GM06990 (cell line): ENCODE measurements at regions not wholly inside any gene's neighbourhood (a gene's known extent, or its start where the extent isn't known, plus 50 kb on each side); places are given as distances from the start of the nearest gene placed in this dataset.
"Not testable (repeated sequence)": the region's sequence is repeated elsewhere in the genome, so short reads cannot be mapped to it uniquely, and the experiment has no call there.

Experiments used
- DNase-seq: peaks from one replicate; pipeline ENCODE4 v3.0.0-alpha.2; 2011; ENCODE audit not compliant: insufficient read length; ENCODE audit errors: extremely low read depth
- H3K27me3 ChIP-seq: replicated peaks from 2 replicates; pipeline ENCODE4 v1.6.0; 2011; ENCODE audit warnings: low read length; ENCODE audit not compliant: control insufficient read depth, insufficient read depth
- H3K36me3 ChIP-seq: 2 replicates; pipeline ENCODE4 v1.5.1; 2011; ENCODE audit warnings: low read length; ENCODE audit not compliant: control insufficient read depth, insufficient read depth
- H3K4me3 ChIP-seq: replicated peaks from 2 replicates; pipeline ENCODE4 v1.5.1; 2011; ENCODE audit warnings: low read depth, mild to moderate bottlenecking, control low read depth, low read length
- TF ChIP-seq, protein P1 (sequence below): IDR thresholded peaks from 2 replicates; pipeline ENCODE4 v1.5.1; 2011; ENCODE audit warnings: low read length, control low read depth, mild to moderate bottlenecking, inconsistent platforms; ENCODE audit not compliant: insufficient read depth, poor library complexity, severe bottlenecking

DNA sequence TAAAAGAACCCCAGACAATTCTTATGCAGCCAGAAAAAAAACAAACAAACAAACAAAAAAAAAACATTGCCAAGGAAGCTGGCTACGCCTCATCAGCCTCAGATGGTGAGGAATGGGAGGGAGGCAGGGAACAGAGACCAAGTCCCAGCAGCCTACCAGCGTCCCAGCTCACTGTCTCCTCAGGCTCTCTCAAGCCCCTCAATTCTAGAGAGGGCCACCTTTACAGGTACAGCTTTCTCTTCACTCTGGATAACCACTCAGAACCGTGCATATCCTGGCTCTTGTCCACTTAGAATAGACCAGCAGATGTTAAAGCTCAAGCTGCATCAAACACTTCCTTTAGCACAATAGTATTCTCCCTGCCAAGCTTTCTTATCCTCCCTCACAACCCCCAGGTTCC is 263.1 kb upstream of the CHAC2 start:
- Histone ChIP-seq H3K4me3 (no peak overlapping the region), H3K27me3 (no peaks in the 10 kb centered on the region), H3K36me3 (no peaks in the 10 kb centered on the region)
- no peak for DNase-seq
- TF ChIP-seq, protein P1, sequence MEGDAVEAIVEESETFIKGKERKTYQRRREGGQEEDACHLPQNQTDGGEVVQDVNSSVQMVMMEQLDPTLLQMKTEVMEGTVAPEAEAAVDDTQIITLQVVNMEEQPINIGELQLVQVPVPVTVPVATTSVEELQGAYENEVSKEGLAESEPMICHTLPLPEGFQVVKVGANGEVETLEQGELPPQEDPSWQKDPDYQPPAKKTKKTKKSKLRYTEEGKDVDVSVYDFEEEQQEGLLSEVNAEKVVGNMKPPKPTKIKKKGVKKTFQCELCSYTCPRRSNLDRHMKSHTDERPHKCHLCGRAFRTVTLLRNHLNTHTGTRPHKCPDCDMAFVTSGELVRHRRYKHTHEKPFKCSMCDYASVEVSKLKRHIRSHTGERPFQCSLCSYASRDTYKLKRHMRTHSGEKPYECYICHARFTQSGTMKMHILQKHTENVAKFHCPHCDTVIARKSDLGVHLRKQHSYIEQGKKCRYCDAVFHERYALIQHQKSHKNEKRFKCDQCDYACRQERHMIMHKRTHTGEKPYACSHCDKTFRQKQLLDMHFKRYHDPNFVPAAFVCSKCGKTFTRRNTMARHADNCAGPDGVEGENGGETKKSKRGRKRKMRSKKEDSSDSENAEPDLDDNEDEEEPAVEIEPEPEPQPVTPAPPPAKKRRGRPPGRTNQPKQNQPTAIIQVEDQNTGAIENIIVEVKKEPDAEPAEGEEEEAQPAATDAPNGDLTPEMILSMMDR = no peak

DNA sequence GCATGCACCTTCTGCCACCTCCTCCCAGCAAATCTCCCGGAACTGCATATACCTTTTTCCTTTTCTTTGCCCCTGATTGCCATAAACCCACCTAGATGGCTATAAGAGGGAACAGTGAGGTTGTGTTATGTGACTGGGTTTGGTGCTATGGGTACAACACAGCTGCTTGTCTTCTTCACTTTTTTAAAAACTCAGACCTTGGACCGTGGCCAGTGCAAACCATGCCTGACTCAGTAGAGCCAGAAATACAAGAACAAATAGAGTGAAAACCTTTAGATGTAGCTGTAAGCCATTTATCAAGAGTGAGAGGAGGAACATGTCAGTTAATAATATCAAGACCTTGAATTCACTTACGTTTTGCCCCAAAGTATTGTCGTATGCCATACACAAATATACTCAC is 267.4 kb upstream of the CHAC2 start:
- Histone ChIP-seq H3K27me3 (no peaks in the 10 kb centered on the region), H3K36me3 (no peaks in the 10 kb centered on the region), H3K4me3 (no peak overlapping the region)
- TF ChIP-seq, protein P1 = no peak
- DNase-seq = no peak

DNA sequence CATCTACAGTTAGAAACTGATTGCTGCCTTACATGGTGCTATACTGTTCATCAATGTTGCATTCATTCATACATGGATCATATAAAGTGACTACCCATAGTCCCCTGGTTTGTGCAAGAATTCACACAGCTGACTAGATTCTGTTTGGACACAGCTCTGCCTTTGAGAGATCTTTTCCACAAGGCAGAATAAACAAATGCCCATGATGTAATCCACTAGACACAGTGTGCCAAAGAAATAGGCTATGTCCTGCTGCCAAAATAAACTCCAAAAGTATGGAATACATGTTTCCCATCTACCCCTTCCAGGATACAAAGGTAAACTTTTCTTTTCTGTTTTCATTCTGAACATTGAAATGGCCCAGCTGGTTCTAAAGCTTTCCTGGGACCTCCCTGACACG is 269.4 kb upstream of the CHAC2 start:
- no peaks in the 10 kb centered on the region for H3K27me3 ChIP-seq
- no peak for DNase-seq
- H3K36me3 ChIP-seq = no peaks in the 10 kb centered on the region
- no peak overlapping the region for H3K4me3 ChIP-seq
- TF ChIP-seq, protein P1 = no peak

DNA sequence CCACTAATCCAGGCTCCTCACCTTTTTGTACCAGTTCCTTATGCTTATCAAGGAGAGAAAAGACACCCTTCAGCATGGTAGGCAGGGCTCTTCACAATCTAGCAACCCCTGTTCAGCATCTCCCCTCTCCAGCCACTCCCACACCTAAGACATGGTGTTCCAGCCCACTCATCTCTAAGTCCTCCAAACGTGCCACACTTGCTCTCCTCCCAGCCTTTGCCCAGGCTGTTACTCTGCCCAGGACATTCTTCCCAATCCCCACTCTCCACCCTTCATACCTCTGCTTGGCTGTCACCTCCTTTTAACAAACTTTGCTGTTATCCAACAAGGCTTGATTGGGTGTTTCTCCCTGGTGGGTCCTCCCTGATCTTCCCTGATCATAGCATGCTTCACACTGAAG is 270.6 kb upstream of the CHAC2 start:
- no peak for DNase-seq
- no peaks in the 10 kb centered on the region for H3K27me3 ChIP-seq
- no peaks in the 10 kb centered on the region for H3K36me3 ChIP-seq
- TF ChIP-seq, protein P1 = no peak
- no peak overlapping the region for H3K4me3 ChIP-seq

DNA sequence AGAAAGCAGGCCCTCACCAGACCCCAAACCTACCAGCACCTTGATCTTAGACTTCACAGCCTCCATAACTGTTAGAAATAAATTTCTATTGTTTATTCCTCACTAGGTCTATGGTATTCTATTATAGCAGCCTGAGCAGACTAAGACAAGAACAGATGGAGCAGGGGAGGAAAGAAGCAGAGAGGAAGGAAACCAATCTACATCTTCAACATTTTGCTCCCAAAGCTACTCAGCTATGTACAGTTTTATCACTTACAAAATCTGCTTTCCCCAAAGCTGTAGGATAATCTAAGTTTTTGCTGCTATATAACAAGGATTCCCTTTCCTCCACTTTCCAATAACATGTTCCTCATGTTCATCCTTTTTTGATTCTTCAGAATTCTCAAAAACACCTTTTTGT is 274.4 kb upstream of the CHAC2 start:
- H3K27me3 ChIP-seq = no peaks in the 10 kb centered on the region
- H3K4me3 ChIP-seq = no peak overlapping the region
- no peaks in the 10 kb centered on the region for H3K36me3 ChIP-seq
- TF ChIP-seq, protein P1 = no peak
- no peak for DNase-seq

DNA sequence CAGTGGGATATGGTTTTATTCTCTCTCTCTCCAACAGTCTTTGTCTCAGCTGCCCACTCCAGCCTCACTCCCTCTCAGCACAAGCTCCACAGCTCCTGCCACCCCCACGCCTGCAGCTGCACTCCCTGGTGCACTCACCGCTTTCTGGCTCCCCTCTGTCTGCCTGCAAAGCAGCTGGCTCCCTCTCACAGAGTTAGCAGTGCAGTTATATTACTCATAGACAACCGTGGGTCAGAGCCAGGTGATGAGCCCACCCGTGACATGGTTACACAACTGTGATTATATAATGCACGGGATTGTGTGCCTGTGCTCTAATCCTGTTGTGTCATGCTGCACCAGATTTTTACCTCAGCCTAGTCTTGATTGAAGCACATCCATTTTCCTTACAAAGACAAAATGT is 276.9 kb upstream of the CHAC2 start:
- Histone ChIP-seq H3K27me3 (no peaks in the 10 kb centered on the region), H3K36me3 (no peaks in the 10 kb centered on the region), H3K4me3 (no peak overlapping the region)
- TF ChIP-seq, protein P1 = no peak
- DNase-seq = no peak

DNA sequence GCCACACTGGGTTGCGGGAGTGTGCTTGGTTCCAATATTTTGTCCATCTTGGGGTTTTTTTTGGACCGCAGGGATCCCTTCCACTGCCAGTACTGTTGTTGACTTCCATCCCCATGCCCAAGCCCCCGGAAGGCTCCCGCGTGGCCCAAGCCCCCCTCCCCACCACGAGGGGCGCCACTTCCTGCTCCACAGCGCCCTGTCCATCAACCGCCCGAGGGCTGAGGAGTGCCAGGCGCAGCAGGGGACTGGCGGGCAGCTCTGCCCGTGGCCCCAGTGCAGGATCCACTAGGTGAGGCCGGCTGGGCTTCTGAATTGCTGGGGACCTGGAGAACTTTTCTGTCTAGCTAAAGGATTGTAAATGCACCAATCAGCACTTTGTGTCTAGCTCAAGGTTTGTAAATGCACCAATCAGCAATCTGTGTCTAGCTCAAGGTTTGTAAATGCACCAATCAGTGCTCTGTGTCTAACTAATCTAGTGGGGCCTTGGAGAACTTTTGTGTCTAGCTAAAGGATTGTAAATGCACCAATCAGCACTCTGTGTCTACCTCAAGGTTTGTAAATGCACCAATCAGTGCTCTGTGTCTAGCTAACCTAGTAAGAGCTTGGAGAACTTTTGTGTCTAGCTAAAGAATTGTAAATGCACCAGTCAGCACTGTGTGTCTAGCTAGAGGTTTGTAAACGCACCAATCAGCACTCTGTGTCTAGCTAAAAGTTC is 281.3 kb upstream of the CHAC2 start:
- not testable (repeated sequence) for DNase-seq, H3K36me3 ChIP-seq, H3K4me3 ChIP-seq, H3K27me3 ChIP-seq
